ENCODE measurements at regions not wholly inside any gene's neighbourhood (a gene's known extent, or its start where the extent isn't known, plus 50 kb on each side); places are given as distances from the start of the nearest gene placed in this dataset.

DNA sequence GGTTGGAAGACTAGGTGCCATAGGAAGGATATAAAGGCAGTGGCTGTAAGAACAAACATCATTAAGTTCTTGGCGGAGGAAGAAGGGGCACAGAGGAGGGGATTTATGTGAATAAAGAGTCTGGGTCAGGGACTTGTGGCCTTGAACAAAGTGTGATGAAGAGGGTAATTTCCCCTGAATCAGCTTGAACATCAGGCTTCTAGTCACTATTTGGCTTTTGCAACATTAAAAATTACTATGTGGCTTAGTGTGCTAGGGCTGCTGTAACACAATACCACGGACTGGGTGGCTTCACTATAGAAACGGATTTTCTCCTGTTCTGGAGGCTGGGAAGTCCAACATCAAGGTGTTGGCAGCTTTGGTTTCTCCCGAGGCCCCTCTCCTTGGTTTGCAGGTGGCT lies 70.5 kb upstream of the CNIH3 start:
- TF ChIP-seq, protein P1, sequence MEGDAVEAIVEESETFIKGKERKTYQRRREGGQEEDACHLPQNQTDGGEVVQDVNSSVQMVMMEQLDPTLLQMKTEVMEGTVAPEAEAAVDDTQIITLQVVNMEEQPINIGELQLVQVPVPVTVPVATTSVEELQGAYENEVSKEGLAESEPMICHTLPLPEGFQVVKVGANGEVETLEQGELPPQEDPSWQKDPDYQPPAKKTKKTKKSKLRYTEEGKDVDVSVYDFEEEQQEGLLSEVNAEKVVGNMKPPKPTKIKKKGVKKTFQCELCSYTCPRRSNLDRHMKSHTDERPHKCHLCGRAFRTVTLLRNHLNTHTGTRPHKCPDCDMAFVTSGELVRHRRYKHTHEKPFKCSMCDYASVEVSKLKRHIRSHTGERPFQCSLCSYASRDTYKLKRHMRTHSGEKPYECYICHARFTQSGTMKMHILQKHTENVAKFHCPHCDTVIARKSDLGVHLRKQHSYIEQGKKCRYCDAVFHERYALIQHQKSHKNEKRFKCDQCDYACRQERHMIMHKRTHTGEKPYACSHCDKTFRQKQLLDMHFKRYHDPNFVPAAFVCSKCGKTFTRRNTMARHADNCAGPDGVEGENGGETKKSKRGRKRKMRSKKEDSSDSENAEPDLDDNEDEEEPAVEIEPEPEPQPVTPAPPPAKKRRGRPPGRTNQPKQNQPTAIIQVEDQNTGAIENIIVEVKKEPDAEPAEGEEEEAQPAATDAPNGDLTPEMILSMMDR (IDR thresholded peaks at IDR 0.05), result no peak
- no peak for TF ChIP-seq POLR2A (IDR thresholded peaks at IDR 0.05)
